Fibroblast of pulmonary artery (primary cell): ENCODE measurements at regions not wholly inside any gene's neighbourhood (a gene's known extent, or its start where the extent isn't known, plus 50 kb on each side); places are given as distances from the start of the nearest gene placed in this dataset.

Source experiments
- DNase-seq: peaks from one replicate; pipeline ENCODE4 v3.0.0-alpha.2; 2010; ENCODE audit warnings: low read depth
- H3K4me3 ChIP-seq: replicated peaks from 2 replicates; pipeline ENCODE4 v1.5.1; 2011; ENCODE audit warnings: low read depth, mild to moderate bottlenecking, control low read depth, low read length, moderate library complexity
- TF ChIP-seq, protein P1 (sequence below): IDR thresholded peaks from 2 replicates; pipeline ENCODE4 v1.5.1; 2011; ENCODE audit warnings: mild to moderate bottlenecking, control low read depth, low read length, inconsistent platforms; ENCODE audit errors: missing control alignments

DNA sequence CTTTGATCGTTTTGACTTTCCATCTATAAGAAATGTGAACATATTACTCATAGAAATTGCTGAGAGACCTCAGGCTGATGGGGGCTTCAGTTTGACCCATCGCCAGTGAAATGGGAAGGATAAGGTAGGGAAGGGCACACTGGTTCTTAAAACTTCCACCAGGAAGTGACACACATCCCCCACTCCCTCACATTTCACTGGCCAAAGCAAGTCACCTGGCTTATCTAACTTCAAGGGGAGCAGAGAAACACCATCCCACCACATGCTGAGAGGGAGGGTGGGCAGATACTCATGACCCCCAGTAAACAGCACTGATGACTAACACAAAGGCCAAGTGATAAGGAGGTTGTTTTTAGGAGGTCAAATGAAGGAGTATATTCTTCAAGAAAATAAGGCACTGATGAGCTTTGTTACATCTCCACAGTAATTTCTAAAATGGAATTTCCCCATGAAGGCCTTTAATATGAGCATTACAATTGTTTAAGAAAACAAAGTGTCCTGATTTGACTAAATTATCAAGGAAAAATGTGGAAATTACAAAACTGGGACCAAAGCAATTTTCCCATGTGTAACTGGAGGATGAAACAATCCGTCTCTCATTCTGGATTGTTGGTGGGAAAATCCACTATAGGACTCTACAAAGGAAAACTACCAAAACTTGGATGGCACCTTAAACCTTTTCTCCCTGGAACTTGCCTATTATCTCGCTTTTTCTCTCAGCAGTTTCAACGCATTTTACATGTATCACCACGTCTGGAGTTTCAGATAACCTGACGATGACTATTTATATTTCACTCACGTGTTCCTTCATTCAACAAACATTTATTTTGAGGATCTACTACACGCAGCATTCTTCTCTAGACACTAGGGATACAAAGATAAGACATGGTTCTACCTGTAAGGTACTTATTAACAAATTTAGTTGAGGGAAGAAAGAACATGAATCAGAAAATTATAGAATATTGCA lies 91.8 kb upstream of the EEA1 start:
- TF ChIP-seq, protein P1, sequence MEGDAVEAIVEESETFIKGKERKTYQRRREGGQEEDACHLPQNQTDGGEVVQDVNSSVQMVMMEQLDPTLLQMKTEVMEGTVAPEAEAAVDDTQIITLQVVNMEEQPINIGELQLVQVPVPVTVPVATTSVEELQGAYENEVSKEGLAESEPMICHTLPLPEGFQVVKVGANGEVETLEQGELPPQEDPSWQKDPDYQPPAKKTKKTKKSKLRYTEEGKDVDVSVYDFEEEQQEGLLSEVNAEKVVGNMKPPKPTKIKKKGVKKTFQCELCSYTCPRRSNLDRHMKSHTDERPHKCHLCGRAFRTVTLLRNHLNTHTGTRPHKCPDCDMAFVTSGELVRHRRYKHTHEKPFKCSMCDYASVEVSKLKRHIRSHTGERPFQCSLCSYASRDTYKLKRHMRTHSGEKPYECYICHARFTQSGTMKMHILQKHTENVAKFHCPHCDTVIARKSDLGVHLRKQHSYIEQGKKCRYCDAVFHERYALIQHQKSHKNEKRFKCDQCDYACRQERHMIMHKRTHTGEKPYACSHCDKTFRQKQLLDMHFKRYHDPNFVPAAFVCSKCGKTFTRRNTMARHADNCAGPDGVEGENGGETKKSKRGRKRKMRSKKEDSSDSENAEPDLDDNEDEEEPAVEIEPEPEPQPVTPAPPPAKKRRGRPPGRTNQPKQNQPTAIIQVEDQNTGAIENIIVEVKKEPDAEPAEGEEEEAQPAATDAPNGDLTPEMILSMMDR = no peak
- no peak for DNase-seq
- H3K4me3 ChIP-seq = no peak overlapping the region

- no peak overlapping the region for H3K4me3 ChIP-seq
- TF ChIP-seq, protein P1 = no peak
- DNase-seq = no peak
Observed at GRCh38 chr12:93022603-93023340, 93.7 kb upstream of the EEA1 start.

GRCh38 chr12:93025145-93026103 lies 96.3 kb upstream of the EEA1 start:
- no peak overlapping the region for H3K4me3 ChIP-seq
- TF ChIP-seq, protein P1 = peak; percentile 74
- DNase-seq = peak; percentile 87

DNA sequence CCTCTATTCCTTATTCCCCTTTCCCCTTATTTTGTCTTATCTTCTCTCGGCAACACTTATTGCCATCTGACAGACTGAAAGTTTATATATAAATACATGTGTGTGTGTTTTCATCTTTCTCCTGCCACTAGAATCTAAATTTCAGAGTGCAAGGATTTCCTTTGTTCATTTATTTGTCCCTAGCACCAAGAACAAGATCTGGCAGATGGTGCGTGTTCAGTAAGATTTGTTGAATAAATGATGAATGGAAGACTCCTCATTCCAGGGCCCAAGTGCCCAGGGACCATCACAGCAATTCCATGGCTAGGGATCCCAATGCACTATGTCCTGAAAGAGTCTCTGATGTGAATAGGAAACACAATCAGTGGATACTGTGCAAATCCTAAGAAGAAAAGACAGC lies 97.9 kb upstream of the EEA1 start:
- TF ChIP-seq, protein P1 = no peak
- no peak overlapping the region for H3K4me3 ChIP-seq
- DNase-seq = no peak

GRCh38 chr12:93029091-93029490 lies 100.0 kb upstream of the EEA1 start:
- DNase-seq = no peak
- TF ChIP-seq, protein P1 = no peak
- no peak overlapping the region for H3K4me3 ChIP-seq

GRCh38 chr12:93031028-93031427 lies 101.9 kb upstream of the EEA1 start:
- H3K4me3 ChIP-seq = no peak overlapping the region
- TF ChIP-seq, protein P1 = no peak
- no peak for DNase-seq
